Kidney (tissue), 13 donors: ENCODE measurements at regions not wholly inside any gene's neighbourhood (a gene's known extent, or its start where the extent isn't known, plus 50 kb on each side); places are given as distances from the start of the nearest gene placed in this dataset.

Experiments used
- DNase-seq, 5 donors: peaks; one replicate each; pipeline ENCODE4 v3.0.0-alpha.2; 2013 to 2020
- FAIRE-seq: peaks from 2 replicates; lab custom pipeline; 2012; peaks lifted over from hg19 to GRCh38; lab: Jason Lieb, UNC
- H3K27ac ChIP-seq, 2 donors: one replicate each; pipeline ENCODE4 v1.7.0; 2013; ENCODE audit warnings: low read depth in 2 of 2, low read length in 2 of 2, inconsistent platforms in 1 of 2
- H3K27me3 ChIP-seq: one replicate; pipeline ENCODE4 v1.7.1; 2013; ENCODE audit warnings: low read length, inconsistent platforms; ENCODE audit not compliant: control insufficient read depth, insufficient read depth
- H3K36me3 ChIP-seq, 3 donors: one replicate each; pipeline versions ENCODE4 v1.7.0 to v1.7.1; 2013; ENCODE audit warnings: low read length in 3 of 3, control low read depth in 1 of 3, inconsistent platforms in 1 of 3; ENCODE audit not compliant: insufficient read depth in 3 of 3, control insufficient read depth in 2 of 3
- H3K4me1 ChIP-seq, 3 donors: one replicate each; pipeline versions ENCODE4 v1.7.0 to v1.7.1; 2013; ENCODE audit warnings: low read length in 3 of 3, inconsistent platforms in 1 of 3, low read depth in 1 of 3; ENCODE audit not compliant: control insufficient read depth in 2 of 3, insufficient read depth in 2 of 3
- H3K4me3 ChIP-seq, 3 donors: one replicate each; pipeline versions ENCODE4 v1.7.0 to v1.8.1; 2013; ENCODE audit warnings: low read length in 3 of 3, control low read depth in 1 of 3, inconsistent platforms in 1 of 3
- H3K9ac ChIP-seq, 3 donors: one replicate each; pipeline versions ENCODE4 v1.7.0 to v1.7.1; 2013; ENCODE audit warnings: low read length in 3 of 3, control low read depth in 1 of 3, inconsistent platforms in 1 of 3
- H3K9me3 ChIP-seq, 3 donors: one replicate each; pipeline versions ENCODE4 v1.7.0 to v1.7.1; 2013; ENCODE audit warnings: low read length in 3 of 3, control low read depth in 1 of 3, inconsistent platforms in 1 of 3; ENCODE audit not compliant: control insufficient read depth in 2 of 3, insufficient read depth in 1 of 3
- CTCF ChIP-seq: IDR thresholded peaks from 3 replicates; pipeline ENCODE4 v1.5.1; 2012; ENCODE audit warnings: mild to moderate bottlenecking, moderate library complexity, borderline replicate concordance; ENCODE audit not compliant: insufficient read depth; ENCODE audit errors: extremely low read depth
- intact Hi-C: fragments of 100-400 bp; cut with DNase I; formaldehyde crosslinking; loops from one replicate; pipeline ENCODE4 v1.11.1; 2022
- donor health status: control.
- donor health status: control.
- donor health status: control.
- donor health status: control.
- donor health status: control.
- donor health status: DM: yes; HTN: yes; CAD: no.
- donor health status: Normal renal cell carcinoma (clear cell type).

- TF ChIP-seq CTCF: no peak
- FAIRE-seq (no peak), DNase-seq (no peak)
- no peaks in the 10 kb centered on the region for H3K4me1 ChIP-seq
- H3K27me3 ChIP-seq: no peaks in the 10 kb centered on the region
- H3K4me3 ChIP-seq: no peak overlapping the region
- H3K27ac ChIP-seq: no peak overlapping the region
- intact Hi-C loops: no loop called here
- H3K9ac ChIP-seq: no peak overlapping the region
- H3K36me3 ChIP-seq: no peaks in the 10 kb centered on the region
- H3K9me3 ChIP-seq: no peaks in the 10 kb centered on the region
Measured at GRCh38 chr5:12707560-12707959, 803.3 kb upstream of the CTNND2 start.

GRCh38 chr5:12704955-12705354, 800.7 kb upstream of the CTNND2 start:
- Histone ChIP-seq H3K4me3 (no peak overlapping the region), H3K27me3 (no peaks in the 10 kb centered on the region), H3K9ac (no peak overlapping the region), H3K9me3 (no peaks in the 10 kb centered on the region), H3K27ac (no peak overlapping the region), H3K4me1 (no peaks in the 10 kb centered on the region), H3K36me3 (no peaks in the 10 kb centered on the region)
- FAIRE-seq: no peak
- DNase-seq: peak in 1 of 5 donors; percentile 1
- TF ChIP-seq CTCF: peak; percentile 2
- intact Hi-C loops: no loop called here

- Histone ChIP-seq H3K4me1 (no peaks in the 10 kb centered on the region), H3K36me3 (no peaks in the 10 kb centered on the region), H3K27me3 (no peaks in the 10 kb centered on the region), H3K9me3 (no peaks in the 10 kb centered on the region), H3K27ac (no peak overlapping the region), H3K9ac (no peak overlapping the region), H3K4me3 (no peak overlapping the region)
- no peak for DNase-seq
- intact Hi-C loops: no loop called here
- no peak for TF ChIP-seq CTCF
- FAIRE-seq: no peak
Measured at GRCh38 chr5:12703254-12703653, 799.0 kb upstream of the CTNND2 start.

- Histone ChIP-seq H3K27ac (no peak overlapping the region), H3K36me3 (no peaks in the 10 kb centered on the region), H3K4me1 (no peaks in the 10 kb centered on the region), H3K9me3 (no peaks in the 10 kb centered on the region), H3K9ac (no peak overlapping the region), H3K4me3 (no peak overlapping the region), H3K27me3 (no peaks in the 10 kb centered on the region)
- intact Hi-C loops: no loop called here
- FAIRE-seq: no peak
- no peak for TF ChIP-seq CTCF
- no peak for DNase-seq
Measured at GRCh38 chr5:12695651-12696050, 791.4 kb upstream of the CTNND2 start.
